GM12878 (cell line): ENCODE measurements at regions not wholly inside any gene's neighbourhood (a gene's known extent, or its start where the extent isn't known, plus 50 kb on each side); places are given as distances from the start of the nearest gene placed in this dataset.
A peak's percentile ranks its signal among the peaks of the same experiment; 100 is the strongest.

ENCODE experiments used
- ATAC-seq: fragments of 200-7000 bp; cut with Tn5 transposase; 3 replicates; pipeline ENCODE4 v1.9.1; 2020; ENCODE audit warnings: mild to moderate bottlenecking, moderate library complexity
- BruUV-seq: library from RNA; stranded (reverse); fragments of 400-500 nt; replicated peaks from 2 replicates; lab custom pipeline; 2021; lab: Mats Ljungman, UMichigan
- CTCF ChIA-PET: fragments of 300-600 bp; sonication (Branson Sonifier 250); formaldehyde crosslinking; extraction: SDS; loops from one replicate; lab custom pipeline; 2021; ENCODE audit warnings: inconsistent platforms; lab: Yijun Ruan, JAX
- POLR2A ChIA-PET: fragments of 350-600 bp; formaldehyde crosslinking; extraction: SDS; loops from one replicate; lab custom pipeline; 2021; ENCODE audit warnings: inconsistent platforms; lab: Charles Lee
- RAD21 ChIA-PET: fragments of 300-600 bp; sonication (Branson Sonifier 250); formaldehyde crosslinking; loops from one replicate; lab custom pipeline; 2023; ENCODE audit warnings: antibody characterized with exemption; ENCODE audit not compliant: unreplicated experiment; lab: Charles Lee
- SMC1A ChIA-PET: fragments of 300-600 bp; sonication (Branson Sonifier 250); formaldehyde crosslinking; loops from one replicate; lab custom pipeline; 2023; ENCODE audit not compliant: unreplicated experiment, uncharacterized antibody; lab: Charles Lee
- DNase-seq: peaks from one replicate; pipeline ENCODE4 v3.0.0-alpha.2; 2011; ENCODE audit warnings: low read depth, low spot score
- FAIRE-seq: peaks from 3 replicates; lab custom pipeline; 2011; peaks lifted over from hg19 to GRCh38; lab: Jason Lieb, UNC
- H2AFZ ChIP-seq: 2 replicates; pipeline ENCODE4 v1.6.0; 2011; ENCODE audit warnings: low read depth, low read length, control low read depth; ENCODE audit not compliant: control insufficient read depth
- H3K27ac ChIP-seq: 2 replicates; pipeline ENCODE4 v1.5.1; 2011; ENCODE audit warnings: control low read depth; ENCODE audit not compliant: control insufficient read depth, insufficient read depth
- H3K27me3 ChIP-seq, 2 experiments: replicated peaks in 1 of 2; 2 replicates each; pipeline versions ENCODE4 v1.6.0 to v1.6.1; 2011; ENCODE audit warnings: low read length in 1 of 2; ENCODE audit not compliant: control insufficient read depth in 2 of 2, insufficient read depth in 2 of 2
- H3K36me3 ChIP-seq, 2 experiments: 2 replicates each; pipeline ENCODE4 v1.5.1; 2011; ENCODE audit warnings: low read length in 1 of 2; ENCODE audit not compliant: control insufficient read depth in 2 of 2, insufficient read depth in 2 of 2
- H3K4me1 ChIP-seq: 2 replicates; pipeline ENCODE4 v1.6.1; 2011; ENCODE audit warnings: mild to moderate bottlenecking, low read length, moderate library complexity, mixed read lengths; ENCODE audit not compliant: control insufficient read depth, insufficient read depth
- H3K4me2 ChIP-seq: 2 replicates; pipeline ENCODE4 v1.6.0; 2011; ENCODE audit warnings: control low read depth; ENCODE audit not compliant: control insufficient read depth, insufficient read depth
- H3K4me3 ChIP-seq: fragments of 200-600 bp; sonication (generic); 2 replicates; pipeline ENCODE4 v1.5.1; 2016
- H3K79me2 ChIP-seq: 2 replicates; pipeline ENCODE4 v1.6.0; 2011; ENCODE audit warnings: low read length; ENCODE audit not compliant: control insufficient read depth, insufficient read depth
- H3K9ac ChIP-seq: 2 replicates; pipeline ENCODE4 v1.8.0; 2011; ENCODE audit warnings: low read length, control low read depth, mixed read lengths; ENCODE audit not compliant: control insufficient read depth, insufficient read depth
- H3K9me3 ChIP-seq: replicated peaks from 3 replicates; pipeline ENCODE4 v1.5.1; 2011; ENCODE audit warnings: mild to moderate bottlenecking, low read length; ENCODE audit not compliant: control insufficient read depth, insufficient read depth
- H4K20me1 ChIP-seq: 2 replicates; pipeline ENCODE4 v1.6.0; 2011; ENCODE audit not compliant: control insufficient read depth, insufficient read depth
- BACH1 ChIP-seq: fragments of 450-650 bp; IDR thresholded peaks from 2 replicates; pipeline ENCODE4 v1.6.1; 2017; ENCODE audit warnings: mild to moderate bottlenecking, borderline replicate concordance
- BCLAF1 ChIP-seq: fragments of 450-650 bp; IDR thresholded peaks from 2 replicates; pipeline ENCODE4 v1.6.1; 2017; ENCODE audit warnings: antibody characterized with exemption, mild to moderate bottlenecking, moderate library complexity
- CBX3 ChIP-seq: fragments of 200-600 bp; sonication (generic); IDR thresholded peaks from 2 replicates; pipeline ENCODE4 v1.6.1; 2016; ENCODE audit warnings: low read depth, borderline replicate concordance
- CEBPB ChIP-seq, 2 experiments: fragments of 150-350 bp in 1 of 2; IDR thresholded peaks; 2 replicates each; pipeline ENCODE4 v1.6.1; 2012 to 2014; ENCODE audit warnings: low read depth in 2 of 2, low read length in 2 of 2, borderline replicate concordance in 1 of 2, inconsistent platforms in 1 of 2
- CHD1 ChIP-seq: IDR thresholded peaks from 2 replicates; pipeline ENCODE4 v1.6.1; 2012; ENCODE audit warnings: low read depth, low read length, improper control_type of control experiment
- DPF2 ChIP-seq: fragments of 450-650 bp; IDR thresholded peaks from 2 replicates; pipeline ENCODE4 v1.6.1; 2017; ENCODE audit warnings: mild to moderate bottlenecking
- GATAD2B ChIP-seq: fragments of 450-650 bp; conservative IDR thresholded peaks from 2 replicates; pipeline ENCODE4 v1.6.1; 2017; ENCODE audit warnings: low read depth, mild to moderate bottlenecking, moderate library complexity
- MTA2 ChIP-seq: fragments of 450-650 bp; IDR thresholded peaks from 2 replicates; pipeline ENCODE4 v1.6.1; 2016; ENCODE audit warnings: low read depth, mild to moderate bottlenecking, moderate library complexity
- MXI1 ChIP-seq: fragments of 150-350 bp; IDR thresholded peaks from 2 replicates; pipeline ENCODE4 v1.6.1; 2011; ENCODE audit warnings: low read depth, mild to moderate bottlenecking, inconsistent platforms, low read length, improper control_type of control experiment
- SREBF1 ChIP-seq: IDR thresholded peaks from 2 replicates; pipeline ENCODE4 v1.6.1; 2012; ENCODE audit warnings: mild to moderate bottlenecking, low read length
- SRF ChIP-seq, 2 experiments: IDR thresholded peaks; 2 replicates each; pipeline ENCODE4 v1.6.1; 2011; ENCODE audit warnings: low read depth in 2 of 2, low read length in 2 of 2, mild to moderate bottlenecking in 1 of 2, moderate library complexity in 1 of 2
- TAF1 ChIP-seq: IDR thresholded peaks from 2 replicates; pipeline ENCODE4 v1.6.1; 2011; ENCODE audit warnings: mild to moderate bottlenecking, low read depth, low read length, borderline replicate concordance
- YBX1 ChIP-seq: fragments of 450-650 bp; IDR thresholded peaks from 2 replicates; pipeline ENCODE4 v1.6.1; 2016; ENCODE audit warnings: antibody characterized with exemption
- ZNF24 ChIP-seq: fragments of 450-650 bp; IDR thresholded peaks from 2 replicates; pipeline ENCODE4 v1.6.1; 2017; ENCODE audit warnings: antibody characterized with exemption, mild to moderate bottlenecking
- WGBS: methylation state at CpG from one replicate; pipeline ENCODE4 v1.1.6; 2016; ENCODE audit warnings: low lambda C conversion rate; ENCODE audit not compliant: insufficient replicate concordance, insufficient coverage; ENCODE audit errors: missing lambda C conversion rate; 5-methylcytosine and 5-hydroxymethylcytosine counted together
- in situ Hi-C: fragments of 300-500 bp; cut with MboI; formaldehyde crosslinking; loops from 9 replicates; pipeline ENCODE4 v1.14.3; 2018; ENCODE audit warnings: mixed read lengths
- intact Hi-C: fragments of 100-400 bp; cut with micrococcal nuclease; formaldehyde crosslinking; loops from one replicate; pipeline ENCODE4 v1.14.2; 2022; ENCODE audit not compliant: unreplicated experiment
- TF ChIP-seq, protein P1 (sequence below): fragments of 150-350 bp; IDR thresholded peaks from 2 replicates; pipeline ENCODE4 v1.6.1; 2016; ENCODE audit warnings: low read depth, low read length
- TF ChIP-seq, protein P2 (sequence below): IDR thresholded peaks from 2 replicates; pipeline ENCODE4 v1.6.1; 2012; ENCODE audit warnings: low read depth, low read length, improper control_type of control experiment

- TF ChIP-seq, protein P1, sequence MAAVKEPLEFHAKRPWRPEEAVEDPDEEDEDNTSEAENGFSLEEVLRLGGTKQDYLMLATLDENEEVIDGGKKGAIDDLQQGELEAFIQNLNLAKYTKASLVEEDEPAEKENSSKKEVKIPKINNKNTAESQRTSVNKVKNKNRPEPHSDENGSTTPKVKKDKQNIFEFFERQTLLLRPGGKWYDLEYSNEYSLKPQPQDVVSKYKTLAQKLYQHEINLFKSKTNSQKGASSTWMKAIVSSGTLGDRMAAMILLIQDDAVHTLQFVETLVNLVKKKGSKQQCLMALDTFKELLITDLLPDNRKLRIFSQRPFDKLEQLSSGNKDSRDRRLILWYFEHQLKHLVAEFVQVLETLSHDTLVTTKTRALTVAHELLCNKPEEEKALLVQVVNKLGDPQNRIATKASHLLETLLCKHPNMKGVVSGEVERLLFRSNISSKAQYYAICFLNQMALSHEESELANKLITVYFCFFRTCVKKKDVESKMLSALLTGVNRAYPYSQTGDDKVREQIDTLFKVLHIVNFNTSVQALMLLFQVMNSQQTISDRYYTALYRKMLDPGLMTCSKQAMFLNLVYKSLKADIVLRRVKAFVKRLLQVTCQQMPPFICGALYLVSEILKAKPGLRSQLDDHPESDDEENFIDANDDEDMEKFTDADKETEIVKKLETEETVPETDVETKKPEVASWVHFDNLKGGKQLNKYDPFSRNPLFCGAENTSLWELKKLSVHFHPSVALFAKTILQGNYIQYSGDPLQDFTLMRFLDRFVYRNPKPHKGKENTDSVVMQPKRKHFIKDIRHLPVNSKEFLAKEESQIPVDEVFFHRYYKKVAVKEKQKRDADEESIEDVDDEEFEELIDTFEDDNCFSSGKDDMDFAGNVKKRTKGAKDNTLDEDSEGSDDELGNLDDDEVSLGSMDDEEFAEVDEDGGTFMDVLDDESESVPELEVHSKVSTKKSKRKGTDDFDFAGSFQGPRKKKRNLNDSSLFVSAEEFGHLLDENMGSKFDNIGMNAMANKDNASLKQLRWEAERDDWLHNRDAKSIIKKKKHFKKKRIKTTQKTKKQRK = no peak
- no peak for TF ChIP-seq YBX1
- TF ChIP-seq, all 136 proteins: peak for 0
These were observed 133.7 kb upstream of the NAMPT start (continued) for GRCh38 chr7:106418526-106418925.

DNA sequence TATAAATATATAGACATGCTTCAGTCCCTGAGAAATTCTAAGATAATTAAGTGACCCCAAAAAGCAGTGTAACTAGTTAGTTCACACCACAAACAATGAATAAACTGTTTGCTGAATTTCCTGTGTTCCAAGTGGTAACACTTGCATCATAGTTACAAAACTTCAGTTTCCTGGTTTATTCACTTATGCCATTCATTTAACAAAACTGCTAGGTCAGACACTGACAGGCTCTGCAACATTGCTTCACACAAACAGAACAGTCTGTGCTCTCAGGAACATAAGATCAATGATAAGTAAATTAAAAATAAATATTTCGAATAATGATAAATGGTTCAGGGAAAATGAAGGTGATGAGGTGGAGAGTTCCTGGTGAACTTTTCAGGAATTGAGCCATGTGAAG lies 133.3 kb upstream of the NAMPT start:
- Histone ChIP-seq H3K4me1 (no peaks in the 10 kb centered on the region), H3K4me2 (no peak overlapping the region), H3K4me3 (no peak overlapping the region), H3K27me3 (no peaks in the 10 kb centered on the region), H3K27ac (no peak overlapping the region), H2AFZ (no peak overlapping the region), H3K36me3 (no peaks in the 10 kb centered on the region), H3K9me3 (peaks cover 3% of the 10 kb centered on the region; the same call in 2 of the 3 replicates), H3K79me2 (no peaks in the 10 kb centered on the region), H3K9ac (no peak overlapping the region), H4K20me1 (no peaks in the 10 kb centered on the region)
- ChIA-PET POLR2A (interaction anchor here (1.0 kb wide), 1 partner anchor 7 kb away, joined by 3 read pairs; no protein-coding TSS in a partner anchor), SMC1A (no interaction called here), RAD21 (no interaction called here), CTCF (no interaction called here)
- DNase-seq (no peak), ATAC-seq (peak; percentile 40; the same call in 1 of the 3 replicates), FAIRE-seq (no peak)
- no TSS peak for BruUV-seq
- intact Hi-C loops = no loop called here
- in situ Hi-C loops = no loop called here
- 35% methylated on average over 1 of the region's 1 CpG for WGBS
- TF ChIP-seq, protein P2, sequence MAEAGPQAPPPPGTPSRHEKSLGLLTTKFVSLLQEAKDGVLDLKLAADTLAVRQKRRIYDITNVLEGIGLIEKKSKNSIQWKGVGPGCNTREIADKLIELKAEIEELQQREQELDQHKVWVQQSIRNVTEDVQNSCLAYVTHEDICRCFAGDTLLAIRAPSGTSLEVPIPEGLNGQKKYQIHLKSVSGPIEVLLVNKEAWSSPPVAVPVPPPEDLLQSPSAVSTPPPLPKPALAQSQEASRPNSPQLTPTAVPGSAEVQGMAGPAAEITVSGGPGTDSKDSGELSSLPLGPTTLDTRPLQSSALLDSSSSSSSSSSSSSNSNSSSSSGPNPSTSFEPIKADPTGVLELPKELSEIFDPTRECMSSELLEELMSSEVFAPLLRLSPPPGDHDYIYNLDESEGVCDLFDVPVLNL = no peak
- no peak for TF ChIP-seq CBX3
- no peak for TF ChIP-seq GATAD2B
- no peak for TF ChIP-seq MXI1
- no peak for TF ChIP-seq ZNF24
- TF ChIP-seq SREBF1 = no peak
- TF ChIP-seq SRF (IDR thresholded peaks at IDR 0.05; ENCODE audit: low read depth in 2 of 2, low read length in 2 of 2) = no peak
- TF ChIP-seq BCLAF1 = no peak
- TF ChIP-seq TAF1 = no peak
- TF ChIP-seq BACH1 = no peak
- no peak for TF ChIP-seq CHD1
- no peak for TF ChIP-seq MTA2
- no peak for TF ChIP-seq DPF2
- TF ChIP-seq CEBPB (IDR thresholded peaks at IDR 0.05; ENCODE audit: borderline replicate concordance in 1 of 2, low read depth in 2 of 2, low read length in 2 of 2) = no peak
